Caco-2 (cell line): ENCODE measurements at regions not wholly inside any gene's neighbourhood (a gene's known extent, or its start where the extent isn't known, plus 50 kb on each side); places are given as distances from the start of the nearest gene placed in this dataset.

ENCODE experiments used
- BruUV-seq: library from RNA; stranded (reverse); fragments of 400-500 nt; replicated peaks from 2 replicates; lab custom pipeline; 2021; lab: Mats Ljungman, UMichigan
- CTCF ChIA-PET: fragments of 300-600 bp; sonication (Branson Sonifier 250); formaldehyde crosslinking; loops from one replicate; lab custom pipeline; 2022; ENCODE audit warnings: antibody characterized with exemption; lab: Charles Lee
- POLR2A ChIA-PET: fragments of 300-600 bp; sonication (Branson Sonifier 250); formaldehyde crosslinking; loops from one replicate; lab custom pipeline; 2022; ENCODE audit warnings: antibody characterized with exemption; lab: Charles Lee
- DNase-seq, 2 experiments: peaks; one replicate each; pipeline versions ENCODE4 v3.0.0 to v3.0.0-alpha.2; 2020 to 2022
- H3K27me3 ChIP-seq: replicated peaks from 2 replicates; pipeline ENCODE4 v1.6.0; 2011; ENCODE audit warnings: low read length; ENCODE audit not compliant: control insufficient read depth, insufficient read depth
- H3K36me3 ChIP-seq: 2 replicates; pipeline ENCODE4 v1.5.1; 2011; ENCODE audit warnings: low read length; ENCODE audit not compliant: control insufficient read depth, insufficient read depth
- H3K4me1 ChIP-seq: fragments of 250-450 bp; sonication (Bioruptor Pico); 2 replicates; pipeline ENCODE4 v1.5.1; 2020; ENCODE audit warnings: mild to moderate bottlenecking
- H3K4me3 ChIP-seq: 2 replicates; pipeline ENCODE4 v1.5.1; 2011; ENCODE audit warnings: low read depth, mild to moderate bottlenecking, control low read depth, low read length
- H3K9me3 ChIP-seq: fragments of 250-450 bp; sonication (Bioruptor Pico); 2 replicates; pipeline ENCODE4 v1.5.1; 2020; ENCODE audit warnings: mild to moderate bottlenecking, moderate library complexity
- H3K27ac Mint-ChIP-seq: one replicate; pipeline ENCODE4 v1.8.0; 2022; ENCODE audit warnings: mixed read lengths; ENCODE audit not compliant: unreplicated experiment
- H3K27me3 Mint-ChIP-seq: one replicate; pipeline ENCODE4 v1.8.0; 2022; ENCODE audit warnings: mixed read lengths; ENCODE audit not compliant: insufficient read depth, unreplicated experiment
- H3K36me3 Mint-ChIP-seq: one replicate; pipeline ENCODE4 v1.8.0; 2022; ENCODE audit warnings: mild to moderate bottlenecking, mixed read lengths; ENCODE audit not compliant: insufficient read depth, unreplicated experiment
- H3K4me1 Mint-ChIP-seq: one replicate; pipeline ENCODE4 v1.8.0; 2022; ENCODE audit warnings: low read depth, mixed read lengths; ENCODE audit not compliant: unreplicated experiment
- H3K4me3 Mint-ChIP-seq: one replicate; pipeline ENCODE4 v1.8.0; 2022; ENCODE audit warnings: mild to moderate bottlenecking, moderate library complexity, mixed read lengths; ENCODE audit not compliant: unreplicated experiment
- H3K9me3 Mint-ChIP-seq: one replicate; pipeline ENCODE4 v1.8.0; 2022; ENCODE audit warnings: mixed read lengths; ENCODE audit not compliant: unreplicated experiment
- intact Hi-C: fragments of 100-400 bp; cut with micrococcal nuclease; formaldehyde crosslinking; loops from one replicate; pipeline ENCODE4 v1.10.0; 2022; ENCODE audit not compliant: unreplicated experiment
- TF ChIP-seq, protein P1 (sequence below), 2 experiments: fragments of 200-600 bp in 1 of 2; IDR thresholded peaks; 1 replicate in 1 of 2; 2 replicates in 1 of 2; pipeline versions ENCODE4 v1.5.1 to v1.8.0; 2011 to 2022; ENCODE audit warnings: antibody characterized with exemption in 1 of 2, control low read depth in 1 of 2, inconsistent platforms in 1 of 2, low read depth in 1 of 2, low read length in 1 of 2, mild to moderate bottlenecking in 1 of 2, moderate library complexity in 1 of 2; ENCODE audit not compliant: insufficient read depth in 1 of 2, severe bottlenecking in 1 of 2, unreplicated experiment in 1 of 2

DNA sequence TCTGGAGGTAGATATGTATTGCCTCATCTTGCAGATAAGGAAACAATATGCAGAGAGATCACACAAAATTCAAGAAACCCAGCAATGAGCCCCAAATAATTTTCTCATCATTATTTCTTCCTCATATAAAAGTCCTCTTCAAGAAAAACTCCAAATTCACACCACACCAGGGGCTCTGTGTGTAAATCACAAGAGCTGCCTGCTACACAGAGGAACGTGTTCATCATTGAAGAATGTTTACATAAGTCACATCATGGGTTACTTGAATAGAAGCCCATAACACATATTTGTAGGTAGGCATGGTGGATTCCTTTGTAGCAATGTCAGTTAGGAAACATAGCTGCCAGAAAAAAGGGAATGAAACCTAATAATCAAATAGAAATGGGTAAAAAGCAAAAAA is 308.1 kb upstream of the TLE4 start:
- CTCF ChIA-PET: no interaction called here
- POLR2A ChIA-PET: no interaction called here
- intact Hi-C loops: no loop called here
- Histone ChIP-seq H3K4me1 (no peaks in the 10 kb centered on the region), H3K36me3 (no peaks in the 10 kb centered on the region), H3K4me3 (no peak overlapping the region), H3K9me3 (no peaks in the 10 kb centered on the region), H3K27me3 (no peaks in the 10 kb centered on the region)
- TF ChIP-seq, protein P1, sequence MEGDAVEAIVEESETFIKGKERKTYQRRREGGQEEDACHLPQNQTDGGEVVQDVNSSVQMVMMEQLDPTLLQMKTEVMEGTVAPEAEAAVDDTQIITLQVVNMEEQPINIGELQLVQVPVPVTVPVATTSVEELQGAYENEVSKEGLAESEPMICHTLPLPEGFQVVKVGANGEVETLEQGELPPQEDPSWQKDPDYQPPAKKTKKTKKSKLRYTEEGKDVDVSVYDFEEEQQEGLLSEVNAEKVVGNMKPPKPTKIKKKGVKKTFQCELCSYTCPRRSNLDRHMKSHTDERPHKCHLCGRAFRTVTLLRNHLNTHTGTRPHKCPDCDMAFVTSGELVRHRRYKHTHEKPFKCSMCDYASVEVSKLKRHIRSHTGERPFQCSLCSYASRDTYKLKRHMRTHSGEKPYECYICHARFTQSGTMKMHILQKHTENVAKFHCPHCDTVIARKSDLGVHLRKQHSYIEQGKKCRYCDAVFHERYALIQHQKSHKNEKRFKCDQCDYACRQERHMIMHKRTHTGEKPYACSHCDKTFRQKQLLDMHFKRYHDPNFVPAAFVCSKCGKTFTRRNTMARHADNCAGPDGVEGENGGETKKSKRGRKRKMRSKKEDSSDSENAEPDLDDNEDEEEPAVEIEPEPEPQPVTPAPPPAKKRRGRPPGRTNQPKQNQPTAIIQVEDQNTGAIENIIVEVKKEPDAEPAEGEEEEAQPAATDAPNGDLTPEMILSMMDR (IDR thresholded peaks at IDR 0.05; ENCODE audit: insufficient read depth in 1 of 2, low read depth in 1 of 2, low read length in 1 of 2, severe bottlenecking in 1 of 2, unreplicated experiment in 1 of 2): no peak
- Mint-ChIP-seq H3K9me3 (no peaks in the 10 kb centered on the region), H3K4me1 (no peaks in the 10 kb centered on the region), H3K4me3 (no peak overlapping the region), H3K36me3 (no peaks in the 10 kb centered on the region), H3K27ac (no peak overlapping the region), H3K27me3 (peaks cover 3% of the 10 kb centered on the region)
- BruUV-seq: no TSS peak
- DNase-seq: no peak

DNA sequence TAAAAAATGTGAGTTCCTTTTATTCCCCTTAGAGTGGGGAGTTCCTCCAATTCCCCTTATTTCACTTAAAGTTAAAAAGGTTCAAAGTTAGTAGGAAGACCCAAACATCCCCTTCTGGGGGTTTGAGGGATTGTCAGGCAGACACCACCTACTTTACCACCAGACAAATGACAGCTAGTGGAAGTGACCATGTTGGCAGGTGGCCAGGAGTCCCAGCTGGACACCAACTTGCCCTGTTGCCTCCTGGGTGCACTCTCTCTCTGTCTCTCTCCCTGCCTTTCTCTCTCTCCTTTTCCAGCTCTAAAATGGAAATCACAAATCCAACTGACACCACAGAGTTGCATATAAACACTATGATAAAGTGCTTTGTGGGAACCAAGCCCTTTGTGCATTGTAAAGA is 307.7 kb upstream of the TLE4 start:
- no peak overlapping the region for H3K27ac Mint-ChIP-seq
- no peaks in the 10 kb centered on the region for H3K9me3 Mint-ChIP-seq
- DNase-seq: no peak
- no peaks in the 10 kb centered on the region for H3K9me3 ChIP-seq
- H3K27me3 Mint-ChIP-seq: peaks cover 3% of the 10 kb centered on the region
- TF ChIP-seq, protein P1 (IDR thresholded peaks at IDR 0.05; ENCODE audit: insufficient read depth in 1 of 2, low read depth in 1 of 2, low read length in 1 of 2, severe bottlenecking in 1 of 2, unreplicated experiment in 1 of 2): no peak
- POLR2A ChIA-PET: no interaction called here
- no peaks in the 10 kb centered on the region for H3K36me3 ChIP-seq
- H3K36me3 Mint-ChIP-seq: no peaks in the 10 kb centered on the region
- intact Hi-C loops: no loop called here
- no TSS peak for BruUV-seq
- H3K4me1 ChIP-seq: no peaks in the 10 kb centered on the region
- no peak overlapping the region for H3K4me3 Mint-ChIP-seq
- no peaks in the 10 kb centered on the region for H3K4me1 Mint-ChIP-seq
- CTCF ChIA-PET: no interaction called here
- no peak overlapping the region for H3K4me3 ChIP-seq
- H3K27me3 ChIP-seq: no peaks in the 10 kb centered on the region

DNA sequence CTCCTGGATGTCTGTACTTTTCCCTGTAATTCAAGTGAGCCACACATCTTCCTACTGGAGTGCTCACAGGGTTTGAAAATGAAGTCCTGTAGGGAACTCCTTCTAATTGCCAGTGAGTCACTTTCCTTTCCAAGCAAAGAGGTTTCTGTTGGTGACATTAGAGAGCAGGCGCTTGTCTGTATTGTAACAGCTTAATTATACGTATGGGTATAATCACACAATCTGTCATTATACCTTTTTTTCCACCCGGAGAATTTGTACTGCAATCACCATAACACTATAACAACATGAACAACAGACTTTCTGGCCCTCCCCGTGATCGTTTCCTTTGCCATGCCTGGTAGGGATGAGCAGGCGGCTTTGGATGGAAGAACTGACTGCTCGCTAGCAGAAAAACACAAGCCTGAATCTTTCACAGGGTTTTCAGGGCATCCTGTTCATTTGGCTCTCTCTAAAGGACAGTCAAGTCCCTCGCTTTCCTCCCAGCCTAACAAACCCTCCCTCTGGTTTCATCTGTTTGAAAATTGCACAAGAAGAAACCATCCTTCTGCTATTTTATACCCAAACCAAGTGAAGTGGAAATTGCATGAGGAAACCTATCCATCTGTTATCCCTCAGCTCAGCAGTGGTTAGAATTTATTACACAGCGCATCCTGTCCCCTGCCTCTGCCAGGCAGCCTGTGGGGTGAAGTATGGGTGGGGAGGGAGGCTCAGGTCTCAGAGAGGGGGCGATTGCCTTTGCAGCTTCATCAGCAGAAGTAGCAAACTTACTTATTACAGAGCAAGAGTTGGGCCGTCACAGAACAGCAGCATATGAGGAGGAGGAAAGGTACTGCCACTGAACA is 307.0 kb upstream of the TLE4 start:
- ChIA-PET CTCF (no interaction called here), POLR2A (no interaction called here)
- intact Hi-C loops: no loop called here
- H3K36me3 Mint-ChIP-seq: no peaks in the 10 kb centered on the region
- Histone ChIP-seq H3K4me1 (no peaks in the 10 kb centered on the region), H3K9me3 (no peaks in the 10 kb centered on the region), H3K27me3 (no peaks in the 10 kb centered on the region), H3K4me3 (no peak overlapping the region), H3K36me3 (no peaks in the 10 kb centered on the region)
- no peak overlapping the region for H3K4me3 Mint-ChIP-seq
- H3K27ac Mint-ChIP-seq: no peak overlapping the region
- H3K4me1 Mint-ChIP-seq: no peaks in the 10 kb centered on the region
- H3K9me3 Mint-ChIP-seq: no peaks in the 10 kb centered on the region
- TF ChIP-seq, protein P1 (IDR thresholded peaks at IDR 0.05; ENCODE audit: insufficient read depth in 1 of 2, low read depth in 1 of 2, low read length in 1 of 2, severe bottlenecking in 1 of 2, unreplicated experiment in 1 of 2): no peak
- BruUV-seq: no TSS peak
- H3K27me3 Mint-ChIP-seq: peaks cover 3% of the 10 kb centered on the region
- no peak for DNase-seq
